OCI-M1 (cell line): ENCODE measurements at regions not wholly inside any gene's neighbourhood (a gene's known extent, or its start where the extent isn't known, plus 50 kb on each side); places are given as distances from the start of the nearest gene placed in this dataset.

Experiments
- DNase-seq: peaks from one replicate; lab custom pipeline; 2025; lab: John Stamatoyannopoulos, UW

DNA sequence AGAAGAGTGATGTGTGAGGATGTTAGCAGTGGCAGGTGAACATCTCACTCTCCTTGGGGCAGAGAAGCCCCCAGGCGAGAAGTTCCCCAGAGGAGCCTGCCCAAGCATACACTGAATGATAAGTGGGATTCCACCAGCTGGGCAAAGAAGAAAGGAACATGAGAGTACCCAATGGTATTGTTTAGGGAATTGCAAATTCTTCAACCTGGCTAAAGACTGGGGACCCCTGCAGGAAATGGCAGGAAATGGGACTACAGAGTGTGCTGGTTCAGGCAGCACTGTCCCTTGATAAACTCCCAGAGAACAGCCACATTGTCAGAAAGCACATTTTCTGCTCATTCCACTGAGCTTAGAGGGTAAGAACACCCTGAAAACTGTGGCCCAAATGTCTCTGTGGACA lies 121.3 kb downstream of the RPS29 start:
- DNase-seq, result no peak

DNA sequence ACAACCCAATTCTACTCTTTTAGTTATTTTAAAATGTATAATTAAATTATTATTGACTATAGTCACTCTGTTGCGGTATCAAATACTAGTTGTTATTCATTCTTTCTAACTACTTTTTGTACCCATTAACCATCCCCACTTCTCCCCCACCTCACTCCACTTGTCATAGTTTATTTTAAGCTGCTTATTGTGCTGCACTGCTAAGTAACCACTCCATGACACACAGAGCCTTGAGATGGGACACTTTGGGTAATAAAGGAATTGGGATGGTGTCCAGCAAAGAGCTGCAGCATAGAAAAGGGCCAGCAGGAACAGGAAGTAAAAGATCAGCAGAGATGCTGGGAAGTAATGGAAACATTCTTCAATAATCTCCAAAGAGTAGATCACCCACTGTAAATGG lies 123.0 kb downstream of the RPS29 start:
- DNase-seq, result no peak

GRCh38 chr14:49461529-49462401 lies 124.4 kb downstream of the RPS29 start:
- DNase-seq, result peak; percentile 80

- no peak for DNase-seq
These were observed 125.5 kb downstream of the RPS29 start for GRCh38 chr14:49460662-49461061.

GRCh38 chr14:49456589-49456988 lies 129.6 kb downstream of the RPS29 start:
- no peak for DNase-seq

DNA sequence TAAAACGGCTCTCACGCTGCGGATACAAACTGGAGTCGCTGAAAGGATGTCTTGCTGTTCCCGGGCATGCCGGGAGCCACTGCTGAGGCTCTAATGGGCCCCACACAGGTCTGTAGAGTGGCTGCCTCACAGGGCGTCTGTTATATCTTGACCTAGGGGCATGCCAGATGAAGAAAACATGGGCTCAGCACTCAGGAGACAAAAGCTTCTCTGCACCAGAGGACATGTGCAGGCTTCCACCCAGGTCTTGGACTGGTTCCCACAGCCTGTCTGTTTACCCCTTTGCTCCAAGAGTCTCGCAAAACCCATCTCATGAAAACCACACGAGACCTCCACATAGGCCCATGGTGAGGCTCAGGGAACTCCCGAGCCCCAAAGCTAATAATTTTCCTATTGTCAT lies 134.2 kb downstream of the RPS29 start:
- no peak for DNase-seq

DNA sequence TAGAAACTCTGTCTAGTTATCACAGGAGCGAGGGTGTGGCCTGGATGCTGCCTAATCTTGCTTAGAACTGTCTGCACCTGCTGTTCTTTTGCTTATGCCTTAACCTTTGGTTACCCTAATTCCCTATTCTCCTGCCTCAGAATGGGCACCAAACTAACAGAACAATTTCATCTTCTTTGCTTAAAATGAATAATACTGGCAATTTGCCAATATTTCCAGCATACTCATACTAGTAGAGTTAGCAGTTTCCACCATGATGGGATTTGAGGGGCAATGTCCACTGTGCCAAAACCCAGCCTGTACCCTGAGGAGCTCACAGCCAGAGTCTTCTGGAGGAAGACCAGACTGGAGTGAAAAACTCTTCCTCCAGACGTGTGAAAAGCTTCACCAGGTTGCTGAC lies 136.4 kb downstream of the RPS29 start:
- no peak for DNase-seq

GRCh38 chr14:49447540-49448107 lies 138.6 kb downstream of the RPS29 start:
- DNase-seq, result no peak

DNA sequence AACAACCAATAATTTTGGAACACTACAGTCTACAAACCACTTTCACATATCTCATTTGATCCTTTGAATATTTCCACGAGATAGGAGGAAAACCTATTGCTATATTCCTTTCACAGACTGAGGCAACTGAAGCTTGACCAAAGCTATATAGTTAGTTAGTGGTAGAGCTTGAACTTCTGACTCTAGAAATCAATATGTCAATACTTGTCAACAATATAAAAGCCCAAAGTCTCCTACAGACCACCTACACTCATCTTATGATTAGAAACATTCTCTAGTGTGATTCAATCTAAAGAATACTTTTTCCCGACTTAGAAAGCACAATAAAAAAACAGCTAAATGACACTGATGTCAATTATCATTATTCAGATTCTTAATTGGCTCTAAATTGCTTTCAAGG lies 139.4 kb downstream of the RPS29 start:
- DNase-seq, result no peak

- DNase-seq, result no peak
These were observed 147.9 kb downstream of the RPS29 start for GRCh38 chr14:49438256-49438770.

DNA sequence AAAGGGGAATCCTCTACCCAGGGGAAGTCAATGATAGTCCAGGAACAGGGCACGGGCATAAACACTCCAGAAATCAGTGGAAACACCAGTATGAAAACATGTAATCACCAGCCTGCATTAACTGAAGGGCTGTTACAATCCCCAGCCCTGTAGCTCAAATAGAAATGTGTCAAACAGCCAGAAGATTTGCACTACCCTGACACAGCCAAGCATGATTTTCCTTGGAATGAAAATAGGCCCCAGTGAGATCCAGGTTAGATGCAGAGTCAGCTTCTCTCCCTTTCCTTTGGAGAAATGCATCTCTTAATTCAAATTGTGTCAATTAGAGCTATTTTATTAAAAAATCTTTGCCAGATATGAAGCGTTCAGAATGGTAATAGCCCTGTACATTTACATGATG lies 158.1 kb downstream of the RPS29 start:
- no peak for DNase-seq

- no peak for DNase-seq
These were observed 159.1 kb downstream of the RPS29 start for GRCh38 chr14:49427117-49427516.

- DNase-seq, result no peak
These were observed 160.3 kb downstream of the RPS29 start for GRCh38 chr14:49425921-49426320.

DNA sequence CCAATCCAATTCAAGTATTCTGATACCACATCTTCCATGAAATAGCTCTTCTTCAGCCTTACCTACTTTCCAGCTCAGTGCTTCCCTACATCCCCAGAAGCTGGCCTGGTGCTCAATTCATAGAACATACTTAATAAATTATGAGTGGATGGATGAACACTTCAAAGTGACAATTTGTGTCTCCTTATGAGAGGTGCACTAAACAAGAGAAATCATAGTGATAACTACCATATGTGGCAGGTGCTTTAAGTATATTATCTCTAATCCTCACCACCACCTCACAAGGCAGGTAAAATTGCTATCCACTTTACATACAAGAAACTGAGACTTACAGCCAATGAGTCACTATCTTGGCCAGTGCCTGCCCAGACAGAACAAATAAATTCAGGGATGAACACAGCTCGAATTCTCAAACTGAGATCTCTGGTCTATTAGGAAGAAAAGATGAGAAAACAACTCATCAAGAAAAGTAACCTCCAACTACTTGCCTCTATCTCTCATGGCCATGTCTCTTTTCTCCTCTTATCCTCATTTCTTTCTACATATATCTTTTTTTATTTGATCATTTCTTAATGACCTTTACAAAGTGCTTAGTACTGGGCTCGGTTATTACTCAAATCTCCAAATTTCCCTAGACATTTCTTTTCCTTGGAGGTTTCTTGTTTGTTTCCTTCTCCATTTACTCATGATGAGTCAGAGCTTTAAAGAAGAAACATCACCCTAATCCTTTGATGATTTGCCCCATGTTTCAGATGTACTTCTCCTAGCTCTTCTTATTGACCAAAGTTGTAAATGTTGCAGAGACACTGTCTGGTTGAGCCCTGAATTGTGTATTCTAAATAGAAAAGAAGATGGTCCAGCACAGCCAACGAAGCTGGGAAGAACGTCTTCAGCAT lies 161.5 kb downstream of the RPS29 start:
- no peak for DNase-seq

DNA sequence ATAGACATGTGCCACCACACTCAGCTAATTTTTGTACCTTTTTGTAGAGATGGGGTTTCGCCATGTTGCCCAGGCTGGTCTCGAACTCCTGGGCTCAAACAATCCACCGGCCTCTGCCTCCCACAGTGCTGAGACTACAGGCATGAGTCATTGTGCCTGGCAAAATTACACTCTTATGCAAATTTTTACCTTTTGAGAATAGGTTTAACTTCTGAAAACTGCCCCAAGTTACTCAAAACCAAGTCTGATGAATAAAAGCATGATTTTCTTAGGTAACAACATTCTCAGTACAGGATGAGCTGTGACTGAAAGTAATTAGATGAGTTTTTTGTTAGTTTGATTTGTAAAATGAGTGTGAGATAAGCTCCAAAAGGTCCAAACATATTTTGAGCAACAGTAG lies 166.0 kb downstream of the RPS29 start:
- no peak for DNase-seq

DNA sequence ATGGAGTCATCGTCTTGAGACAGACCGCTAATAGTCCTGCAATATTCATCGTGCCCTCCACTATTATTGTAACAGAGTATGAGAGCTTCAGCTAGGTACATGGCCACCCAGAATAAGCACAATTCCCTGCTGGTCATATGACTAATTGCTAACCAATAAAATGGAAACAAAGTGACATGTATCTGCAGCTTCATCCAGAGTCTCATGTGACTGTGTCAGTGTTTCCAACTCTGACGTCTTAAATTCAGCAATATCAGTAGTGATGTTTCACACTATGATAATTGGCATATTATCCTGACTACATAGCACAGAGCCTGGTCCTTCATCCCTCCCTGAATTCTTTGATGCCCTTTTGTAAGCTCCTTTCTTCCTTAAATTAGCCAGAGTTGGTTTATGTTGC lies 167.4 kb downstream of the RPS29 start:
- DNase-seq, result no peak

- no peak for DNase-seq
These were observed 168.4 kb downstream of the RPS29 start for GRCh38 chr14:49417790-49418189.

DNA sequence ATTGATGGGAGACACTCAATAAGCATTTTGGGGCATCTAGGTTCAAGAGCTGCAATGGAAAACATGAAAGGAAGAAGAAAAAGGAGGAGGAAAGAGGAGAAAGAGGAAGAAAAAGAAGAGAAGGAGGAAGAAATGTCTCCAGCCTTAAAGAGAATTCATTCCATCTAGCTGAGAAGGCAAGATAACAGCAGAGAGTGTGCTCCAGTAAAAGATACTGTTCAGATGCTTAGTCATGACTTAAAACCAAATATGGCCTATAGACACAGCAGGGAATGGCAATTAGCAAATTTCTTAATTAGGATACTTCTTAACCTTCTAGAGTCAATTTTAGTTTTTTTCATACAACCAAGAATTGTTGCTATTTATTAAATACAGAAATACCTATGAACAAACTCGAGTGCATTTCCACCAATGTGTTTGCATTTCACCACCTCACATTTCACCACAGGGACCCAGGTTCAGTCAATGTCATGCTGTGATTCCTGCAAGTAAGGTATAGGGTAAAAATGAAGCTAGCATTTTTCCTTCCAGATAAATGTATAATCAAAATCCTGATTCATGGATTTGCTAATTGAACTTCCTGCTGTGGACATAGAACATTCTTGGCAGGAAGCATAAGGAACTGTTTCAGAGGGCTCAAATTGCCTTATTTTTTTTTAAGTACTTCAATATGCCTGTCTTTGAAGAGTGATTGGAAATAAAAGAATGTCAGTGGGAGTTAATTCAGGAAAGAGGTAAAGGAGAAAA lies 177.8 kb downstream of the RPS29 start:
- peak; percentile 13 for DNase-seq

DNA sequence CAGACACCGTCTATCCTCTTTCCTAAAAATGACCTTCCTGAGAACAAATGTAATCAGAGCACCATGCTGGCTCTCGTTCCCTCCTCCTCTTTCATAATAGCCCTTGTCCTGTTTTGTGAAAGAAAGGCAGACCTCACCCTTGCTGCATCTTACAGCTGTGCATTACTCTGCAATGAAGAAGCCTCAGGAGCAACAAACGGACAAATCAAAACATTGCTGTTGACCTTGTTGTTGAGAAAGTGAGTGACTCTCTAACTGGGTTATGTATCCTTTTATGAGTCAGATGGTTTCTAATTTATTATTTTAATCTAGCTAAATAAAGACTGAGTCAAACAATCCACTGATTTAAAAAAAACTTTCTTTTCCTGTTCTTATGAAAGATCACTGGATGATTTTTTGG lies 180.9 kb downstream of the RPS29 start:
- no peak for DNase-seq

- DNase-seq, result no peak
These were observed 184.8 kb downstream of the RPS29 start for GRCh38 chr14:49401373-49401772.

DNA sequence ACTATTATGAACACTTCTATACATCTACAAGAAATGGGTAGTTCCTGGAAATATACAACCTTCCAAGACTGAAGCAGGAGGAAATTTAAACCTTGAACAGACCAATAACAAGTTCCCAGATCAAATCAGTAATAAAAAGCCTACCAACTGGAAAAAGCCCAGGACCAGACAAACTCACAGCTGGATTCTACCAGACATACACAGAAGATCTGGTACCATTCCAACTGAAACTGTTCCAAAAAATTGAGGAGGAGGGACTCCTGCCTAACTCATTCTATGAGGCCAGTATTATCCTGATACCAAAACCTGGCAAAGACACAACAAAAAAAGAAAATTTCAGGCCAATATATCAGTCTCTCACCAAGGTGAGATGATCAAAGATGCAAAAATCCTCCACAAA lies 189.4 kb downstream of the RPS29 start:
- no peak for DNase-seq

DNA sequence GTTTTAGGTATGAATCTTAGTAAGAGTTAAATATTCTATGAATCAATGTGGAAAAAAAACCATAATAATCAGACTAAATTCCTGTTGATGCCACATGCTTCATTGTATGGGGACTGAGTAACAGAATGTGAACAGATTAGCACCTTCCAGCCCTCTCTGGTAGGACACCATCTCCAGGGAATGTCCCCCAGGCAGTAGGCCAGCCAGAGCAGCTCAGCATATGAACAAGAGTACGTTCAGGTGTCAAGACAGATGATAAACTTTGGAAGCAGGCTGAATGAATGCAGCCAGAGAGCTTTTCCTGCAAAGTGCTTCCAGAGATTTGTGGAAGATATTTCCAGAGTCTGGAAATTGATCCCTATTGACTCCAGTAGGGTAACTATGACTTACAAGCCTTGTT lies 204.4 kb downstream of the RPS29 start:
- DNase-seq, result no peak
